PFSK-1 (cell line): ENCODE measurements at regions not wholly inside any gene's neighbourhood (a gene's known extent, or its start where the extent isn't known, plus 50 kb on each side); places are given as distances from the start of the nearest gene placed in this dataset.

ENCODE experiments used
- FOXP2 ChIP-seq: optimal IDR thresholded peaks from 2 replicates; pipeline ENCODE3; 2011; ENCODE audit warnings: borderline replicate concordance, control low read depth, inconsistent platforms; ENCODE audit not compliant: insufficient read depth; ENCODE audit errors: extremely low read length, extremely low read depth
- POLR2AphosphoS5 ChIP-seq: IDR thresholded peaks from 2 replicates; pipeline ENCODE4 v1.6.1; 2012; ENCODE audit warnings: low read depth, mild to moderate bottlenecking, control low read depth, low read length, moderate library complexity
- REST ChIP-seq, 2 experiments: IDR thresholded peaks; 2 replicates each; pipeline versions ENCODE4 v1.6.1 to v1.8.0; 2011 to 2012; ENCODE audit warnings: low read depth in 2 of 2, low read length in 2 of 2, control low read depth in 1 of 2, inconsistent platforms in 1 of 2, mild to moderate bottlenecking in 1 of 2, moderate library complexity in 1 of 2; ENCODE audit not compliant: insufficient read depth in 1 of 2
- SIN3A ChIP-seq: IDR thresholded peaks from 2 replicates; pipeline ENCODE4 v1.6.1; 2012; ENCODE audit warnings: mild to moderate bottlenecking, low read length, moderate library complexity, borderline replicate concordance; ENCODE audit not compliant: insufficient read depth
- TAF1 ChIP-seq: IDR thresholded peaks from 2 replicates; pipeline ENCODE4 v1.6.1; 2012; ENCODE audit warnings: low read length, control low read depth, borderline replicate concordance; ENCODE audit not compliant: insufficient read depth

GRCh38 chr14:42174357-42174756, 567.7 kb downstream of the LRFN5 start:
- TF ChIP-seq TAF1: no peak
- no peak for TF ChIP-seq REST (IDR thresholded peaks at IDR 0.05; ENCODE audit: insufficient read depth in 1 of 2, low read depth in 2 of 2, low read length in 2 of 2)
- TF ChIP-seq POLR2AphosphoS5: no peak
- TF ChIP-seq FOXP2: no peak
- TF ChIP-seq SIN3A: no peak

DNA sequence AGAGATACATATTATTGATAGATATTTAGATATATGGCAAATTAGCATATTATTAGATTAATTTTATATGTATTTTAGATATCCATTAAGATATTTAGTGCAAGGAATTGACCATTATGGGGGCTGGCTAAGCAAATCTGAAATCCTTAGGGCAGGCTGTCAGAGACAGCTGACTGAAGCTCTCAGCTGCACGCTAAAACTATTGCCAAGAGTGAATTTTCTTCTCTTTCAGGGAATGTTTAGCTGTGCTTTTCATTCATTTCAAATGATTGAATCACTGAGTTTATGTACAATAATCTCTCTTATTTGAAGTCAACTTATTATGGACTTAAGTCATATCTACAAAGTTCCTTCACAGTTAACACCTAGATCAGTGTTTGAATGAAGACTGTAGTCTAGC, 566.5 kb downstream of the LRFN5 start:
- no peak for TF ChIP-seq REST (IDR thresholded peaks at IDR 0.05; ENCODE audit: insufficient read depth in 1 of 2, low read depth in 2 of 2, low read length in 2 of 2)
- TF ChIP-seq POLR2AphosphoS5: no peak
- TF ChIP-seq SIN3A: no peak
- no peak for TF ChIP-seq TAF1
- TF ChIP-seq FOXP2: no peak

- no peak for TF ChIP-seq POLR2AphosphoS5
- no peak for TF ChIP-seq REST (IDR thresholded peaks at IDR 0.05; ENCODE audit: insufficient read depth in 1 of 2, low read depth in 2 of 2, low read length in 2 of 2)
- TF ChIP-seq TAF1: no peak
- TF ChIP-seq FOXP2: no peak
- TF ChIP-seq SIN3A: no peak
Observed at GRCh38 chr14:42172304-42172703, 565.6 kb downstream of the LRFN5 start.

GRCh38 chr14:42163136-42163535, 556.5 kb downstream of the LRFN5 start:
- TF ChIP-seq TAF1 (no peak), SIN3A (no peak), FOXP2 (no peak), POLR2AphosphoS5 (no peak), REST (IDR thresholded peaks at IDR 0.05; ENCODE audit: insufficient read depth in 1 of 2, low read depth in 2 of 2, low read length in 2 of 2) (no peak)

DNA sequence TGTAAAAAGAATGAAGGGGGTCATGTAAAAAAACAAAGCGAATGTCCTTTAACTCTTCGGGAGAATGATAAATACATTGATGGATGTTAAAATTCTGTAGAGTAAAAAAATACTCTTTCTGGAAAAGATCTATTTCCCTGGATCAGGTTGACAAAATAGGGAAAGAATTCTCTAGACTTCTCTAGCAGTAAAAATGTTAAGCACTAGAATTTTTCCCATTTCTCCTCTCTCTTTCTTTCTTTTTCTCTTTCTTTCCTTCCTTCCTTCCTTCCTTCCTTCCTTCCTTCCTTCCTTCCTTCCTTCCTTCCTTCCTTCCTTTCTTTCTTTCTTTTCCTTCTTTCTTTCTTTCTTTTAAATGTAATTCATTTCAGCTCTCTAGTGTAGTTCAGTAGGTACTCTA, 552.5 kb downstream of the LRFN5 start:
- TF ChIP-seq TAF1: no peak
- no peak for TF ChIP-seq REST (IDR thresholded peaks at IDR 0.05; ENCODE audit: insufficient read depth in 1 of 2, low read depth in 2 of 2, low read length in 2 of 2)
- TF ChIP-seq SIN3A: no peak
- TF ChIP-seq POLR2AphosphoS5: no peak
- TF ChIP-seq FOXP2: no peak
